Adrenal gland (tissue), 5 donors: ENCODE measurements at regions not wholly inside any gene's neighbourhood (a gene's known extent, or its start where the extent isn't known, plus 50 kb on each side); places are given as distances from the start of the nearest gene placed in this dataset.

Source experiments
- POLR2A ChIP-seq, 2 donors: fragments of 450-650 bp; IDR thresholded peaks; one replicate each; pipeline ENCODE4 v1.6.1; 2017; ENCODE audit warnings: antibody characterized with exemption in 2 of 2, mild to moderate bottlenecking in 2 of 2, moderate library complexity in 1 of 2
- TF ChIP-seq, protein P1 (sequence below), 6 experiments: fragments of 450-650 bp in 4 of 6; fragments of 200-600 bp in 2 of 6; sonication (generic) in 1 of 6; IDR thresholded peaks; 1 replicate in 5 of 6; 2 replicates in 1 of 6; pipeline versions ENCODE4 v1.5.1 to v1.8.0; 2016 to 2021; ENCODE audit warnings: antibody characterized with exemption in 6 of 6, mild to moderate bottlenecking in 2 of 6, moderate library complexity in 1 of 6
- donor health status: DM: no; HTN: no; CAD: no.

DNA sequence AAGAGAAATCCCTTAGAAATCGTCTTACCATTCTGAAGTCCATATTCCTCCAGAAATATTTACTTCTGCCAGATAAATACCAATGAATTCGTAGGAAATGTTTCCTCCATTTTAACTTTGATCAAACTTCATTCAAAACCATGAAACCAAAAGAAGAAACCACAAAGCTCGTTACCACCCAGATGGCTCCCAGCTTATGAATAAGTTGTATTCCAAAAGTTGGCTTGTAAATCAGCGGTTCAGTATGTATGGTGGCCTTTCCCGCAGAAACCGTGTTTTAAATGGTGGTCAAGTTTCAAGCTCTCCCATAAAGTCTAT is 73.6 kb upstream of the RIPOR2 start:
- TF ChIP-seq, protein P1, sequence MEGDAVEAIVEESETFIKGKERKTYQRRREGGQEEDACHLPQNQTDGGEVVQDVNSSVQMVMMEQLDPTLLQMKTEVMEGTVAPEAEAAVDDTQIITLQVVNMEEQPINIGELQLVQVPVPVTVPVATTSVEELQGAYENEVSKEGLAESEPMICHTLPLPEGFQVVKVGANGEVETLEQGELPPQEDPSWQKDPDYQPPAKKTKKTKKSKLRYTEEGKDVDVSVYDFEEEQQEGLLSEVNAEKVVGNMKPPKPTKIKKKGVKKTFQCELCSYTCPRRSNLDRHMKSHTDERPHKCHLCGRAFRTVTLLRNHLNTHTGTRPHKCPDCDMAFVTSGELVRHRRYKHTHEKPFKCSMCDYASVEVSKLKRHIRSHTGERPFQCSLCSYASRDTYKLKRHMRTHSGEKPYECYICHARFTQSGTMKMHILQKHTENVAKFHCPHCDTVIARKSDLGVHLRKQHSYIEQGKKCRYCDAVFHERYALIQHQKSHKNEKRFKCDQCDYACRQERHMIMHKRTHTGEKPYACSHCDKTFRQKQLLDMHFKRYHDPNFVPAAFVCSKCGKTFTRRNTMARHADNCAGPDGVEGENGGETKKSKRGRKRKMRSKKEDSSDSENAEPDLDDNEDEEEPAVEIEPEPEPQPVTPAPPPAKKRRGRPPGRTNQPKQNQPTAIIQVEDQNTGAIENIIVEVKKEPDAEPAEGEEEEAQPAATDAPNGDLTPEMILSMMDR (IDR thresholded peaks at IDR 0.05) = no peak
- no peak for TF ChIP-seq POLR2A (IDR thresholded peaks at IDR 0.05)
